Stomach (tissue), 8 donors: ENCODE measurements at regions not wholly inside any gene's neighbourhood (a gene's known extent, or its start where the extent isn't known, plus 50 kb on each side); places are given as distances from the start of the nearest gene placed in this dataset.
A peak's percentile ranks its signal among the peaks of the same experiment; 100 is the strongest.

Experiments
- DNase-seq, 2 donors: peaks; one replicate each; pipeline versions ENCODE4 v3.0.0 to v3.0.0-alpha.2; 2013 to 2019
- H3K27ac ChIP-seq, 5 donors: fragments of 200-600 bp in 4 of 5; sonication (generic) in 4 of 5; one replicate each; pipeline ENCODE4 v1.5.1; 2013 to 2019; ENCODE audit warnings: mild to moderate bottlenecking in 1 of 5, moderate library complexity in 1 of 5
- H3K27me3 ChIP-seq, 3 donors: fragments of 200-600 bp; sonication (generic); one replicate each; pipeline ENCODE4 v1.5.1; 2017 to 2019; ENCODE audit warnings: mixed run types in 1 of 3
- H3K36me3 ChIP-seq, 4 donors: fragments of 200-600 bp; sonication (generic); 1 replicate in 3 of 4; 2 replicates in 1 of 4; pipeline ENCODE4 v1.5.1; 2016 to 2019
- H3K4me1 ChIP-seq, 4 donors: fragments of 200-600 bp; sonication (generic); one replicate each; pipeline ENCODE4 v1.5.1; 2016 to 2019
- H3K4me3 ChIP-seq, 4 donors: fragments of 200-600 bp; sonication (generic) in 3 of 4; one replicate each; pipeline ENCODE4 v1.5.1; 2016 to 2019; ENCODE audit warnings: mild to moderate bottlenecking in 1 of 4
- H3K9me3 ChIP-seq, 4 donors: fragments of 200-600 bp; sonication (generic); one replicate each; pipeline ENCODE4 v1.5.1; 2016 to 2019
- EP300 ChIP-seq: sonication (generic); formaldehyde crosslinking; IDR thresholded peaks from one replicate; pipeline ENCODE4 v1.6.1; 2017; ENCODE audit warnings: antibody characterized with exemption
- POLR2A ChIP-seq, 4 donors: fragments of 450-650 bp; IDR thresholded peaks; one replicate each; pipeline ENCODE4 v1.6.1; 2016; ENCODE audit warnings: antibody characterized with exemption in 4 of 4, control low read depth in 2 of 4, mild to moderate bottlenecking in 1 of 4, moderate library complexity in 1 of 4
- POLR2AphosphoS5 ChIP-seq, 3 donors: sonication (generic); formaldehyde crosslinking; IDR thresholded peaks; one replicate each; pipeline ENCODE4 v1.6.1; 2016; ENCODE audit warnings: antibody characterized with exemption in 3 of 3
- WGBS, 5 donors: extraction: QIAGEN DNeasy Blood & Tissue Kit in 3 of 5; methylation state at CpG; one replicate each; pipeline versions ENCODE4 v1.1.5 to v1.1.7; 2013 to 2018; 5-methylcytosine and 5-hydroxymethylcytosine counted together
- intact Hi-C: fragments of 100-400 bp; cut with DNase I; formaldehyde crosslinking; loops from one replicate; pipeline ENCODE4 v1.15.1; 2023; ENCODE audit warnings: low total_unique reads
- TF ChIP-seq, protein P1 (sequence below), 7 experiments: fragments of 450-650 bp in 4 of 7; fragments of 200-600 bp in 3 of 7; sonication (generic) in 3 of 7; IDR thresholded peaks; one replicate each; pipeline ENCODE4 v1.5.1; 2016 to 2019; ENCODE audit warnings: antibody characterized with exemption in 7 of 7, control low read depth in 2 of 7, mild to moderate bottlenecking in 1 of 7
- donor health status: healthy with polysubstance abuse.
- donor health status: Bipolar disorder and iron deficiency.
- donor health status: healthy.

DNA sequence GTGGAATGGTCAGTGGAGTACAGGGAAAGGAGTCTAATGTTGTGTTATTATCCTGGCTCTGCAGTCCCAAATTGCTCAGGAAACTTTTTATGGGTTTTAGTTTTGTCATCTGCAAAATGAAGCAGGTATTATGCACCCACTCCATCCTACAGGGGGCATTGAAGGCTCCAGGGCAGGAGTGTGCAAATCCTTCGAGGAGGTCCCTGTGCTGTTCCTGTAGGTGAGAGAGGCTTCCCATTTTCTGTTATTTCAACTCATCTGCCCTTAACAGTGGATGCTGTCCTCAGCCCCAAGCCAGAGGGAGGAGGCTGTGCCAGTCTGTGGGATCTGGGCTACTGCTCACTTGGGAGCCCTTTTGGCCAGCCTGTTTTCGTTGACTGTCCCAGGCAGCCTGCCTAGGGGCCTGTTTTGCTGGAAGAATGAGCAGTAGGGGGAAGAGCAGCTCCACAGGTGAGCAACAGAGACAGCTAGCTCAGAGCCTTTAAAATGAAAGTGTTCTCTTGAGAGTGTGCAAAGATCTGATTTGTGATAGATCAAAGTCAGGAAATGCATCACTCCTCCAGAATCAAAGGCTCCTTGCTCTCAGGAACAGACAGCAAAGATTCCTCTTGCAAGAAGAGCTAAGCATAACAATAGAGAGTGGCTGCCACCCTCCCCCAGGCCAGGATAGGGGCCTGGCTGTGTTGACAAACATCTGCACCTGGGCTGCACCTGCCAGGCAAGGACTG lies 317.6 kb upstream of the PROX1 start:
- H3K27me3 ChIP-seq, result no peaks in the 10 kb centered on the region
- intact Hi-C loops, result no loop called here
- peak in 1 of 2 donors; percentile 18 for DNase-seq
- H3K9me3 ChIP-seq, result no peaks in the 10 kb centered on the region
- H3K36me3 ChIP-seq, result no peaks in the 10 kb centered on the region
- H3K4me3 ChIP-seq, result no peak overlapping the region
- TF ChIP-seq, protein P1, sequence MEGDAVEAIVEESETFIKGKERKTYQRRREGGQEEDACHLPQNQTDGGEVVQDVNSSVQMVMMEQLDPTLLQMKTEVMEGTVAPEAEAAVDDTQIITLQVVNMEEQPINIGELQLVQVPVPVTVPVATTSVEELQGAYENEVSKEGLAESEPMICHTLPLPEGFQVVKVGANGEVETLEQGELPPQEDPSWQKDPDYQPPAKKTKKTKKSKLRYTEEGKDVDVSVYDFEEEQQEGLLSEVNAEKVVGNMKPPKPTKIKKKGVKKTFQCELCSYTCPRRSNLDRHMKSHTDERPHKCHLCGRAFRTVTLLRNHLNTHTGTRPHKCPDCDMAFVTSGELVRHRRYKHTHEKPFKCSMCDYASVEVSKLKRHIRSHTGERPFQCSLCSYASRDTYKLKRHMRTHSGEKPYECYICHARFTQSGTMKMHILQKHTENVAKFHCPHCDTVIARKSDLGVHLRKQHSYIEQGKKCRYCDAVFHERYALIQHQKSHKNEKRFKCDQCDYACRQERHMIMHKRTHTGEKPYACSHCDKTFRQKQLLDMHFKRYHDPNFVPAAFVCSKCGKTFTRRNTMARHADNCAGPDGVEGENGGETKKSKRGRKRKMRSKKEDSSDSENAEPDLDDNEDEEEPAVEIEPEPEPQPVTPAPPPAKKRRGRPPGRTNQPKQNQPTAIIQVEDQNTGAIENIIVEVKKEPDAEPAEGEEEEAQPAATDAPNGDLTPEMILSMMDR (IDR thresholded peaks at IDR 0.05), result no peak
- TF ChIP-seq EP300, result no peak
- no peak for TF ChIP-seq POLR2A (IDR thresholded peaks at IDR 0.05)
- TF ChIP-seq POLR2AphosphoS5 (IDR thresholded peaks at IDR 0.05), result no peak
- no peak overlapping the region for H3K27ac ChIP-seq
- 22 to 59% (median 41%) methylated on average over 1 to 2 of the region's 2 CpGs for WGBS, 5 donors
- no peaks in the 10 kb centered on the region for H3K4me1 ChIP-seq

DNA sequence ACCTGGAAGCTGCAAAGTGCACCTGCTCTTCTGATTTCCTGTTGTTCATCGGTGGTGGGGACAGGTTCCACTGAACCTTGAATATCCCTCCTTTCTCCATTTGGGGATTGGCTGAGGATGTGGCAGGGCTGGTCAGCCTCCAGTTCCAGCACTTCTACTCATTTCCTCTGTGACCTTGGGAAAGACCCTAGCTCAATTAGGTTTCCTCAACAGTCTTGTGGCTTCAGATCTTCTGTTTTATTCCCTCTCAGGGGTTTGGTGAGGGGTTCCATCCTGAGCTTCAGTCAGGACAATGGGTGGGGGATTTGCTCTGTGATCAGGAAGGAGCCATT lies 317.1 kb upstream of the PROX1 start:
- 9 to 33% (median 26%) methylated on average over 1 of the region's 1 CpG for WGBS, 5 donors
- Histone ChIP-seq H3K27me3 (no peaks in the 10 kb centered on the region), H3K27ac (no peak overlapping the region), H3K4me1 (no peaks in the 10 kb centered on the region), H3K36me3 (no peaks in the 10 kb centered on the region), H3K4me3 (no peak overlapping the region), H3K9me3 (no peaks in the 10 kb centered on the region)
- no peak for DNase-seq
- TF ChIP-seq EP300, result no peak
- TF ChIP-seq, protein P1 (IDR thresholded peaks at IDR 0.05), result no peak
- TF ChIP-seq POLR2A (IDR thresholded peaks at IDR 0.05), result no peak
- TF ChIP-seq POLR2AphosphoS5 (IDR thresholded peaks at IDR 0.05), result no peak
- intact Hi-C loops, result no loop called here

DNA sequence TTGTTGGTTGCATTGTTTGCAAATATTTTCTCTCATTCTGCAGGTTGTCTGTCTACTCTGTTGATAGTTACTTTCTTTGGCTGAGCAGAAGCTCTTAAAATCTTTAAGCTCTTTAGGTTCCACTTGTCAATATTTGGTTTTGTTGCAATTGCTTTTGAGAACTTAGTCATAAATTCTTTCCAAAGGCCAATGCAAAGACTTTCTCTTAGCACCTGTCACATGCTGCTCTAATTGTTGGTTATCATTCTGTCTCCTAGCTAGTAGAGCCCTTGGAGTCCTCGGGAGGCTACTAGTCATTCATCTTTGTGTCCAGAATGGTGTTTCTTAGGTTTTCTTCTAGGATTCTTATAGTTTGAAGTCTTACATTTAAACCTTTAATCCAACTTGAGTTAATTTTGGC lies 312.7 kb upstream of the PROX1 start:
- TF ChIP-seq POLR2AphosphoS5 (IDR thresholded peaks at IDR 0.05), result no peak
- TF ChIP-seq POLR2A (IDR thresholded peaks at IDR 0.05), result no peak
- TF ChIP-seq EP300, result no peak
- TF ChIP-seq, protein P1 (IDR thresholded peaks at IDR 0.05), result no peak
- no peaks in the 10 kb centered on the region for H3K9me3 ChIP-seq
- no peak overlapping the region for H3K27ac ChIP-seq
- H3K4me1 ChIP-seq, result no peaks in the 10 kb centered on the region
- H3K36me3 ChIP-seq, result no peaks in the 10 kb centered on the region
- intact Hi-C loops, result no loop called here
- no peak overlapping the region for H3K4me3 ChIP-seq
- no peaks in the 10 kb centered on the region for H3K27me3 ChIP-seq
- DNase-seq, result no peak
- 74 to 89% (median 80%) methylated on average over 1 of the region's 1 CpG for WGBS, 5 donors

DNA sequence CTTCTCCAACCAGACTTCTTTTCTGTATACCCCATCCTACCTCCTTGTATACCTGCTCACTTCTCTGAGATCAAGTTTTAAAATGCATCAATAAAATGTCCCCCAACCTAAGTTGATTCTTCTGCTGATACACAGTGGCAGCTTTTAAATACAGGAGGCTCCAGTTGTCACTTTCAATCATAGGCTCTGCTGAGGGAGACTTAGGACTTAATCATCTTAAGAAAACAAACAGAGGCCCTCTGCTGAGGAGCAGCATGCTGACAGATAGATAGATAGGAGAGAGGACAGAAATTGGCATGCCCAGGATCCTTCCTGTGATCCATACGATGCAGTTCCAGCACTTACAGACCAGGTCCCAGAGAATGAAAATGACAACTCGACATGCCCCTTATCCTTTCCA lies 311.0 kb upstream of the PROX1 start:
- intact Hi-C loops, result no loop called here
- DNase-seq, result no peak
- Histone ChIP-seq H3K36me3 (no peaks in the 10 kb centered on the region), H3K4me3 (no peak overlapping the region), H3K27me3 (no peaks in the 10 kb centered on the region), H3K4me1 (no peaks in the 10 kb centered on the region), H3K9me3 (no peaks in the 10 kb centered on the region), H3K27ac (no peak overlapping the region)
- 51 to 66% (median 64%) methylated on average over 2 of the region's 2 CpGs for WGBS, 5 donors
- TF ChIP-seq, protein P1 (IDR thresholded peaks at IDR 0.05), result no peak
